NCI-H345 (cell line): ENCODE measurements at regions not wholly inside any gene's neighbourhood (a gene's known extent, or its start where the extent isn't known, plus 50 kb on each side); places are given as distances from the start of the nearest gene placed in this dataset.
A peak's percentile ranks its signal among the peaks of the same experiment; 100 is the strongest.
"Not testable (repeated sequence)": the region's sequence is repeated elsewhere in the genome, so short reads cannot be mapped to it uniquely, and the experiment has no call there.

Experiments used
- DNase-seq: peaks from one replicate; lab custom pipeline; 2025; lab: John Stamatoyannopoulos, UW

GRCh38 chr6:144395826-144396225, 110.7 kb downstream of the UTRN start:
- no peak for DNase-seq

GRCh38 chr6:144397141-144397540, 112.0 kb downstream of the UTRN start:
- no peak for DNase-seq

- DNase-seq = no peak
These were observed 115.2 kb downstream of the UTRN start for GRCh38 chr6:144400321-144400720.

DNA sequence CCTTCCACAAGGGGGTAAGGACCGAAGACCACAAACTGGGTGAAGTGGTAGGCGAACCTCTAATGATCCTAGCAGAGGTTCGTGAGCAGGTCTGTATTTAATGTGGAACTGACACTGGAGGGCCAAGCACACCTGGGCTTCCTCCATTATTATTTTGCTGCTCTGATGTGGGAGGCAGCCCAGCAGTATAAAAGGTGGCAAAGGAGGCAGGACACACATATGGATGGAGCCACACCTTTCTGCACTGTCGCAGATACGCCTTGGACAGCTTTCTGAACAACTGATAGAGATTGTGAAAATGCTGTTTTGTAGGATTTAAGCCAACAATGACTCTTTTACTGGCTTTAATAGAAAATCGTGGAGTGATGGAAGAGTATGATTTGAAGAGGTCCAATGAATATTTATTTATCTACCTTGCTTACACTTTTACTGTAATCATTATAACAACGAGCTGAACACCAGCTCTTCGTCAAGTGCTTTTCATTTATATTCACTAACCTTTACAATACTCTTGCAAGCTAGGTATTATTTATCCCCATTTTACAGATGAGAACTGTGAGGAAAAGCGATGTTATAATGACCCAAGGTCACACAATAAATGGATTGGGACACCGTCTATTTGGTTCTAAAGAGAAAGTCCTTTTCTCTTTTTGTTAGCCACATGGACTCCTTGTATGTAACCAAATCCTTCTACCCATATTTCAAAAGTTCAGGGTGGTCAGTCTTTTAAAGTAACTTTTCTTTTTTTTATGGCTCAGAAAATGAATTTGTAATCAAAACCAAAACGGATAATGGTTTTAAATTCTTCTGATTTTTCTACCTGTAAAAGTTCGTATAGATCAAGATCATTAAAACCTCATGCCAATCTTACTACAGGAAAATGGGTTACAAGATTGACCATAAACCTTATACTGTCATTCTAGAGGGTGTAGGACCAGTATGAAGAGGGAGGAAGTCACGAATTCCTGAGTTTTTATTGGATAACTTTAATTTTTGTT, 116.9 kb downstream of the UTRN start:
- DNase-seq = no peak

GRCh38 chr6:144402750-144403149, 117.6 kb downstream of the UTRN start:
- DNase-seq = no peak

GRCh38 chr6:144405163-144405562, 120.0 kb downstream of the UTRN start:
- DNase-seq = no peak

- DNase-seq = no peak
These were observed 121.7 kb downstream of the UTRN start for GRCh38 chr6:144406796-144407195.

- DNase-seq = no peak
These were observed 123.0 kb downstream of the UTRN start for GRCh38 chr6:144408161-144408560.

- DNase-seq = no peak
These were observed 124.9 kb downstream of the UTRN start for GRCh38 chr6:144410059-144410458.

- not testable (repeated sequence) for DNase-seq
These were observed 125.4 kb downstream of the UTRN start for GRCh38 chr6:144410574-144410973.

- no peak for DNase-seq
These were observed 126.5 kb downstream of the UTRN start for GRCh38 chr6:144411531-144412165.

- DNase-seq = no peak
These were observed 128.3 kb downstream of the UTRN start for GRCh38 chr6:144413418-144413817.

GRCh38 chr6:144415014-144415413, 129.9 kb downstream of the UTRN start:
- peak; percentile 78 for DNase-seq

GRCh38 chr6:144415835-144416237, 130.7 kb downstream of the UTRN start:
- DNase-seq = no peak

DNA sequence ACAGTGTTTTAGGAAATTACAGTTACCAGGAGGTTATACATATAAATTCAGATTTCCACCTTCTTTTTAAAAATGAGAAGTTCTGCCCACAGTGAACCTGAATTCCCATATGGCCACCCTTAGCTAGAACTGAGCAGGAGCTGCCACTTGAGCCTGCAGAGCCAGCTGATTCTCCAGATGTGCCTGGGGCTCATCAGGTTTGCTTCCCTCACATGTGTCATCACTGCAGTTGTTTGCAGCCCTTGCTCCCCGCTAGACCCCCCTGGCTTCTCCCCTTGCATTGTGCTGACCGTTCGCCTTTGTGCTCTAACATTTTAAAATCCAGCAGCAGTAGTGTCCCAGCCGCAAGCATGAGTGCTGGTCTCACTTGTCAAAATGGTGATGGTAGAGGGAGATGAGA, 131.1 kb downstream of the UTRN start:
- no peak for DNase-seq

GRCh38 chr6:144416773-144417172, 131.6 kb downstream of the UTRN start:
- DNase-seq = no peak

GRCh38 chr6:144417681-144418080, 132.5 kb downstream of the UTRN start:
- peak; percentile 13 for DNase-seq

- DNase-seq = no peak
These were observed 133.9 kb downstream of the UTRN start for GRCh38 chr6:144418959-144419545.

- no peak for DNase-seq
These were observed 138.0 kb downstream of the UTRN start for GRCh38 chr6:144423167-144423566.

- DNase-seq = no peak
These were observed 144.6 kb downstream of the UTRN start for GRCh38 chr6:144429753-144430152.

- not testable (repeated sequence) for DNase-seq
These were observed 148.3 kb downstream of the UTRN start for GRCh38 chr6:144433446-144433845.

DNA sequence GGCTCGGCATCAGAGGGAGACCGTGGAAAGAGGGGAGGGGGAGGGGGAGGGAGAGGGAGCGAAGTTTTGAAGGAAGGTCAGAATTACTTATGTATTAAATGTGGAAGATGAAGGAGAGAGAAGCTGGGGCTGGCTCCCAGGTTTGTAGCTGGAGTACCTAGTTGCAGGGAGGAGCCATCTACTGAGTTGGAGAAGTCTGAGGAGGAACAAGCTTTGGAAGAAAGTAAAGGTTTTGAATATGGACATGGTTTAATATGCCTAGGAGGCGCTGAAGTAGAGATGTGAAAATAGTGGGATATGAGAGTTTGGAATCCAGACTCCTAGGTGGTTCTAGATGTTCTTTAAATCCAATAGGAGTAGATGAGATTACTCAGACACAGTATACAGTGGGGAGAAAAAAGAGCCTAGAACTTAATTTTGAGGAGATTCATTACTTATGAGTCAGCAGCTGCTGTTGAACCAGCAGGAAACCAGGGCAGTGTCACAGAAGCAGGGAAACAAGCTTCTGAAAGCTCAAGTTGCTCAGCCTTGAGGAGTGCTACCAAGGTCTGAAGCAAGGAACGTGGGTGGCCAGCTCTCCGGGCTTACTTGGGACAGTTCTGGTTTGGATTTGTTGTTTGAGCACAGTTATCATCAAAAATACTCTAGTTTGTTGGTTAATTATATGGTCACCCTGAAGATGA, 149.3 kb downstream of the UTRN start:
- DNase-seq = no peak
